ENCODE measurements at regions not wholly inside any gene's neighbourhood (a gene's known extent, or its start where the extent isn't known, plus 50 kb on each side); places are given as distances from the start of the nearest gene placed in this dataset.

GRCh38 chr2:196224756-196225155 lies 53.4 kb upstream of the STK17B start:
- ChIA-PET CTCF (no interaction called here), POLR2A (no interaction called here)
- BruUV-seq (replicated peaks) = no TSS peak

GRCh38 chr2:196225213-196225612 lies 53.8 kb upstream of the STK17B start:
- Histone ChIP-seq H3K9ac (ENCODE audit: low read length) (no peak overlapping the region), H3K27ac (ENCODE audit: low read depth, low read length) (no peak overlapping the region), H3K4me3 (replicated peaks in 1 of 2; ENCODE audit: low read depth in 1 of 2, low read length in 2 of 2) (no peak overlapping the region), H3K36me3 (ENCODE audit: control insufficient read depth in 1 of 2, insufficient read depth in 2 of 2, low read length in 2 of 2) (no peaks in the 10 kb centered on the region), H3K27me3 (ENCODE audit: insufficient read depth, low read length) (no peaks in the 10 kb centered on the region), H3K79me2 (ENCODE audit: insufficient read depth, low read length) (no peaks in the 10 kb centered on the region), H2AFZ (ENCODE audit: low read depth, low read length, poor library complexity, severe bottlenecking) (no peak overlapping the region), H3K9me2 (ENCODE audit: insufficient read depth) (no peaks in the 10 kb centered on the region), H3K4me2 (ENCODE audit: low read length) (no peak overlapping the region), H3K4me1 (ENCODE audit: control insufficient read depth in 1 of 2, insufficient read depth in 2 of 2, low read length in 2 of 2) (peaks cover 0 to 8% of the 10 kb centered on the region in 2 experiments; a peak in 2 of 4 replicates), H4K20me1 (ENCODE audit: insufficient read depth) (no peaks in the 10 kb centered on the region), H3K9me3 (ENCODE audit: control insufficient read depth in 1 of 2, insufficient read depth in 1 of 2, low read depth in 1 of 2, low read length in 2 of 2) (no peaks in the 10 kb centered on the region)
- TF ChIP-seq ELF1 (IDR thresholded peaks at IDR 0.05; ENCODE audit: borderline replicate concordance, low read depth) (no peak), JUND (IDR thresholded peaks at IDR 0.05) (no peak), MAX (IDR thresholded peaks at IDR 0.05) (no peak), POLR2AphosphoS5 (IDR thresholded peaks at IDR 0.05; ENCODE audit: low read depth, low read length) (no peak), CEBPB (IDR thresholded peaks at IDR 0.05; ENCODE audit: low read depth) (no peak), SIN3A (IDR thresholded peaks at IDR 0.05; ENCODE audit: low read depth) (no peak), CTCF (IDR thresholded peaks at IDR 0.05 in 2 of 3, conservative IDR thresholded peaks at IDR 0.05 in 1 of 3; ENCODE audit: borderline replicate concordance in 1 of 3, insufficient read depth in 1 of 3, low read depth in 2 of 3, low read length in 2 of 3) (no peak), ATF3 (IDR thresholded peaks at IDR 0.05) (no peak)
- intact Hi-C loops (cut with micrococcal nuclease) = no loop called here
- no peak for ATAC-seq
- DNase-seq (ENCODE audit: low read depth, low spot score) = no peak
- POLR2A ChIA-PET = no interaction called here
- BruUV-seq (replicated peaks) = no TSS peak
- RAD21 ChIA-PET (ENCODE audit: low non-redundant PET in 1 of 2, low total read pairs in 2 of 2, uncharacterized antibody in 2 of 2, unreplicated experiment in 2 of 2) = no interaction called here
- CTCF ChIA-PET = no interaction called here

More at GRCh38 chr2:196224756-196225155, 53.4 kb upstream of the STK17B start:
- no peak overlapping the region for H3K4me2 ChIP-seq (ENCODE audit: low read length)
- intact Hi-C loops (cut with micrococcal nuclease) = no loop called here
- no peak overlapping the region for H3K4me3 ChIP-seq (replicated peaks in 1 of 2; ENCODE audit: low read depth in 1 of 2, low read length in 2 of 2)
- no peak overlapping the region for H2AFZ ChIP-seq (ENCODE audit: low read depth, low read length, poor library complexity, severe bottlenecking)
- no peaks in the 10 kb centered on the region for H3K79me2 ChIP-seq (ENCODE audit: insufficient read depth, low read length)
- no peak overlapping the region for H3K9ac ChIP-seq (ENCODE audit: low read length)
- H4K20me1 ChIP-seq (ENCODE audit: insufficient read depth) = no peaks in the 10 kb centered on the region
- ATAC-seq = no peak
- RAD21 ChIA-PET (ENCODE audit: low non-redundant PET in 1 of 2, low total read pairs in 2 of 2, uncharacterized antibody in 2 of 2, unreplicated experiment in 2 of 2) = no interaction called here
- H3K36me3 ChIP-seq (ENCODE audit: control insufficient read depth in 1 of 2, insufficient read depth in 2 of 2, low read length in 2 of 2) = no peaks in the 10 kb centered on the region
- no peak for TF ChIP-seq YY1 (IDR thresholded peaks at IDR 0.05; ENCODE audit: extremely low read depth, insufficient replicate concordance, low read depth, low read length)
- H3K27ac ChIP-seq (ENCODE audit: low read depth, low read length) = no peak overlapping the region
- peaks cover 0 to 8% of the 10 kb centered on the region in 2 experiments; a peak in 2 of 4 replicates for H3K4me1 ChIP-seq (ENCODE audit: control insufficient read depth in 1 of 2, insufficient read depth in 2 of 2, low read length in 2 of 2)
- DNase-seq (ENCODE audit: low read depth, low spot score) = no peak
- H3K9me3 ChIP-seq (ENCODE audit: control insufficient read depth in 1 of 2, insufficient read depth in 1 of 2, low read depth in 1 of 2, low read length in 2 of 2) = no peaks in the 10 kb centered on the region
- H3K9me2 ChIP-seq (ENCODE audit: insufficient read depth) = no peaks in the 10 kb centered on the region
- H3K27me3 ChIP-seq (ENCODE audit: insufficient read depth, low read length) = no peaks in the 10 kb centered on the region

Data from HCT116 (cell line).